ENCODE measurements at regions not wholly inside any gene's neighbourhood (a gene's known extent, or its start where the extent isn't known, plus 50 kb on each side); places are given as distances from the start of the nearest gene placed in this dataset.

- TF ChIP-seq POLR2AphosphoS5 (IDR thresholded peaks at IDR 0.05) = no peak
- no peak for TF ChIP-seq CTCF (IDR thresholded peaks at IDR 0.05 in 8 of 11, conservative IDR thresholded peaks at IDR 0.05 in 3 of 11)
Observed at GRCh38 chr14:61150851-61151250, 130.3 kb downstream of the TMEM30B start.

Measured in spleen (tissue), 7 donors.